HUDEP-2 (cell line): ENCODE measurements at regions not wholly inside any gene's neighbourhood (a gene's known extent, or its start where the extent isn't known, plus 50 kb on each side); places are given as distances from the start of the nearest gene placed in this dataset.

Experiments
- DNase-seq, 76 experiments: peaks; one replicate each; lab custom pipeline; 2025; ENCODE audit not compliant: unreplicated experiment in 76 of 76; lab: John Stamatoyannopoulos, UW

DNA sequence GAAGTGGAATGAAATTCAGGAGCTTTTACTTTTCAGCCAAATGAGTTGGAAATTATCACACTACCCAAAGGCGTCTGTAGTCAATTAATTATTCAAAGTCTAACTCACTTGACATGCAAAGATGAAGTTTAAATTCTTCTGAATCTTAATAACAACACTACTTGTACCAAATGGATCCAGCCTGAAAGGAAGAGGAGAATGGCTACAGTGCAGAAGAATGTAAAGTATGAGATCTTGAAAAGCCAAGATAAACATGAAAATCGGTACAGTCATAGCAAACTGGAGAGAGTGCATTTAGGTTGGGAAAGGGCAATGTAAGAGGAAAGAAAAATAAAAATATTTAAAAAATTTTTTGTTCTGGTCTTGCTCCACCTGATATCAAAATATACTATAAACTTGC, 195.5 kb downstream of the SIM1 start:
- DNase-seq, result no peak

DNA sequence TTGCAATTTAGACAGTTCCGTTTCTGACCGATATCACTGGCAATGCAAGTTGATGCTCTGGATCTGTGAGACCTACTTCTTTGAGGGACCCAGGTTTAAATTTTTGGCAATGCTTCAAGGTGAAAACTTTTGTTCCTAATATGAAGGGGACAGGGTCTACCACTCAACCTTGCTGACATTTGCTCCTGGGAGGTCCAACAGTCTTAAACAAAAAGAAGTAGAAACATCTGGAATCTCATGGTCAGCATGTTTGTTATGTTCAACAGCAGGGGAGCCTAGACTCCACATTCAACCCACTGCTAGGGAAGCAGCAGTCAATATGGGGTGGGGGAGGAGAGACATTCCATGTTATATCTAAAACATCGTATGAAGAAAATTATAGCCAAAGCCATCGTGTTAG, 196.4 kb downstream of the SIM1 start:
- no peak for DNase-seq

DNA sequence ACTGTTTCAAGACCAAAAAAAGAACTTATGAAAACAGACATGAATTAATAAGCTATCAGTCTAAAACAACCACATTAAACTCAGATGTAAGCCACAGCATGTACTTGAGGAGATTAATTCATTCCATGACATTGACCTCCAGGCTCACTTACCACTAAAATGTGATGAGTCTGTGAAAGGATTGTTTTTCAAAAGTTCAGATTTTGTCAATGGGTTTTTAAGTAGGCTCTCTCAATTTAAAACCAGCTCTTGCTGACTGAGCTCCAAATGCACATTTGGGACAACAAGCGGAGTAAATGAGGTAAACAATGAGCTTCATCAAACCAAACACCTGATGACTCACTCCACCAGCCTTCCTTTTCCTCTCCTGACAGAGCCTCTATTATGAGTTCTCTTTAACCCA, 197.0 kb downstream of the SIM1 start:
- no peak for DNase-seq

DNA sequence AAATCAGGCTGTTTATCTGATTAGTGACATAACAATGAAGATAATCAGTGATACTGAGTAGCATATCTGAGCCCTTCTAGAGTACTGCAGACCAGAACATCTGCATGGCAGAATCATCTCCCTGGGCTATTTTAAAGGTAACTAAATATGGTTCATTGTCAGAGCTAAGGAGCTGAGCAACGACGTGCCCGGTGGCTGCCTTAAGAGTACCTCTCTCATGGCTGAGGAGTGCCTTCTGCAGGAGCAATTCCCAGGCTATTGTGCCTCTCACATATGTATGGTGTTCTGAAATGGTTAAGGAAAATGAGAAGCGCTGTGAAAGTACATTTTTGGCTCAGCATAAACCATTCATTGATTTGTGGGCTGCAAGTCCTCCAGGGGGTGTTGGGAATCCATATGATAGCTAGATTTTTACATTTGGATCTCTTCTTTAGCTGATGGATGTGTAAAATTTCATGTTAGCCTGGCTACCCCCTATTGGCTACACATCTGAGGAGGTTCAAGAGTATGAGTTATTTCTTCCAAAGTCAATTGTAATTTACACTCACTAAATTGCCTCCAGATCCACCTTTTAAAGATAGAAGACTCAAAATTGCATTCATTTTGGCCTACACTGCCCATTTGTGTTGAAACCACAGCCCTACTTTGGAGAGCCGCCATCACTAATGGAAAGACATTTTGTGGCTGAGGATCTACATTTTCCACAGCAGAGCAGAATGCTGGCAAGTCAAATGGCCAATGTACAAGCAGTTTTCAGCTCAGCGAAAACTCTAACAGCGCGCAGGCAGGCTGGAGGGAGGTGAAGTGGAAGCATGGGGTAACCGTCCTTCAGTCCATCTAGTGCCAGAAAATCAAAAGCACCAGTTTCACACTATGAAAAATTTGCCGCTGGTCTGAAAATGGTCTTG, 198.0 kb downstream of the SIM1 start:
- no peak for DNase-seq

DNA sequence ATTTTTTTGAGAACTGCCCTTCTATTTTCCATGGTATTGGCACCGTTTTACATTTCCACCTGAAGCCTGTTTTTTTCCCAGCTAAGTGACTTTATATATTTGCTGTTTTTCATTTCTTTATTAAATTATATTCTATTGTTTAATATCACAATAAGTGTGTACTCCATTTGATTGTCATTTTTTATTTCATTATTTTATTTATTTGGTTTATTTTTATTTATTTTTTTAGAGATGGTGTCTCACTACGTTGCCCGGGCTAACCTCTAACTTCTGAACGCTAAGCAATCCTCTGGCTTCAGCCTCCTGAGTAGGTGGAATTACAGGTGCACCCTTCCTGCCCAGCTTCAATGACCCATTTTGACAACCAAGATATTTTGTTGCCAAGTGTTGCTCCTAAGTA, 202.6 kb downstream of the SIM1 start:
- no peak for DNase-seq

DNA sequence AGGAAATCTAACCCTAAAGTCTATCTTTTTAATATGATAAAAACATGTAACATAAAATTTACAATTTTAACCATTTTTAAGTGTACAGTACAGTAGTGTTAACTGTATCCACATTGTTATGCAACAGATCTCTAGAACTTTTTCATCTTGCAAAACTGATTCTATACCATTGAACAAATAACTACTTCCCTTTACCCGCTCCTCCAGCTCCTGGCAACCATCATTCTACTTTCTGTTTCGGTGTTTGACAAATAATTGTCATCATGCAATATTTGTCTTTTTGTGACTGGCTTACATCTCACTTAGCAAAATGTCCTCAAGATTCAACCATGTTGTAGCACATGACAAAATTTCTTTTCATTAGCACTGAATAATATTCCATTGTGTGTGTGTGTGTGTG, 203.2 kb downstream of the SIM1 start:
- no peak for DNase-seq

DNA sequence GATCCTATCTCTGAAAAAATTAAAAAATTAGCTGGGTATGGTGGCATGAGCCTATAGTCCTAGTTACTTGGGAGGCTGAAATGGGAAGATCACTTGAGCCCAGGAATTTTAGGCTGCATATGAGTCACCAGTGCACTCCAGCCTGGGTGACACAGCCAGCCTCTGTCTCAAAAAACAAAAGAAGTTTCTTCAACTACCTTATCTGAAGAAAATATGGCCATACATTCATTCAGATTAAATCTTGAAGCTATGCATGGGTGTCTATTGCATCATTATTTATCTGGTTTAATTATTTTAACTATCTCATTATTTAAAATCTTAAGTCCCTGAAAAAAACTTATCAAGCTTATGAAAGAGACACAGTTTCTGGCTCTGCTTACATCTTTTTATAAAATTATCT, 204.1 kb downstream of the SIM1 start:
- no peak for DNase-seq

DNA sequence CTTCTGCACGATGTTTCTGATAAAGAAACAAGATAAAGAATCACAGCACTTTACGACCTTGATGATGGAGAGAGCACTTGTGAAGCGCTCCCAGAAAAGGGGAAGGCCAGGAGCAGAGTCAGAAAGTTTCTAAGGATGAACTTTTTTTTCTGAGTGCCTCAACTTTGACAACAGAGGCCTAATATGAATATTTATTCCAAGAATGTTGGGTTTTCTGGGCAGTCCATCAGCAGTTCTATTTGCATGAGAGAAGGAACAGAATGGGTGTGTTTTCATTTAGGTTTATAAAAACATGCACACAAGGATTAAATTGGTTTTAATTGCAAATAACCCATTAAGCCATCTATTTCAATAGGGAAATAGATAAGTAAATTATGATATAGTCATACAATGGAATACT, 204.9 kb downstream of the SIM1 start:
- no peak for DNase-seq

DNA sequence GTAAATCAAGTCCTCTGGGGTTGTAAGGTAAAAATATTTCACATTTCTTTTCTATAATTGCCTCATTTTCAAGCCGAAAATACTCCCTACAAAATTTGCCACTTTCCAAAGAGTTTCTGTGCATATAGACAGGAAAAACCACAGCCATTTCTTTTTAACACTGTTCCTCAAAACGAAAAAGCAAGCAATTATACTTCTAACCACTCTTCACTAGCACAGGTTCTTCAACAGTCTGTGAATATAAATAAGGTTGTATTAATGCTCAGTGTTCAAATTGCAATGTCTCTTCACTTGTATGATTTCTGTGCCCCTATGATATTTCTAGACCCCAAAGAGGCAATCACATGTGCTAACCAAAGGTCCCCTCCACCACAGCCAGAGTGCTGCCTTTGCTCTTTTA, 206.0 kb downstream of the SIM1 start:
- DNase-seq, result no peak

DNA sequence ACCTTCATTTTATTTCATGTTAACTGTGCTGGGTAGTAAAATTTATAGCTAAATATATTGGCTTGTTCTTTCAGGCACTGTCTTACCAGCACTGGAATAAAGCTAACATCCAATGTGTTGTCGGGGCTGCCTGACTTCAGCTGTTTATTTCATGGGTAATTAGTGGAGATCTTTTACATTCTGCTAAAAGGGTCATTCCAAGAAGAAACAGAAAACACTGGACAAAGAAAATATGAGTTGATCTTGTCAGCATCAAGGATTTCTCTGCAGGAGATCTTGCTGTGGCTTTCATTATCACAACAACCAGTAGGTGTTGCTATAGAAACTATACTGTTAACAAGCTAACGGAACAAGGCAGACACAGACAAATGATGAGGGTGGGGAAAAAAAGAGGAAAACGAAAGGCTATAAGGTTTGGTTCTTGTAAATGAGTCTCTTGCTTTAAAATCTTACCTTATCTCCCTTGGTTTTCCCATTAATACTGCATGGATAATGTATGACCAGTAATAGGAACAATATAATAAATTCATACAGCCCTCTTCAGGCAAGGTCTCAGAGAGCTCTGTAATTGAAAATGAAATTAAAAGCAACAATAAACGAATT, 206.8 kb downstream of the SIM1 start:
- peak in 35 of 76 experiments; percentile 7 to 87 (median 57) for DNase-seq

DNA sequence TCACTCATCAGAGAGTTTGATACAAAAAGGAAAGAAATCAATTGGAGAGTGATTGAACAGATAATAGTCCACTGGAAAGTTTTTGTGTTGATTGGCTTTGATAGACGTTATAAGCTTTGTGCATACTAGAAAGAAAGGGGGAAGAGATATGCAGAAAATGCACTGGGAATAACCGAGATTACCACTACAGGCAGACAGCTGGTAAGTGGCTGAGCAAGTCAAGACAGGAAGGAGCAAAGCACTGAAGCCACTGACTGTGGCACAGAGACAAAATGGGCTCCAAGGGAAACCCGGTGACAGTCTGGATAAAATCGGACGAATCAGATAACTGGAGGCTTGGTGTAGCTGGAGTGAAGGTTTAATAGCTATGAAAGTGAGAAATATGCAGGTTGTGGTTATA, 209.0 kb downstream of the SIM1 start:
- no peak for DNase-seq

DNA sequence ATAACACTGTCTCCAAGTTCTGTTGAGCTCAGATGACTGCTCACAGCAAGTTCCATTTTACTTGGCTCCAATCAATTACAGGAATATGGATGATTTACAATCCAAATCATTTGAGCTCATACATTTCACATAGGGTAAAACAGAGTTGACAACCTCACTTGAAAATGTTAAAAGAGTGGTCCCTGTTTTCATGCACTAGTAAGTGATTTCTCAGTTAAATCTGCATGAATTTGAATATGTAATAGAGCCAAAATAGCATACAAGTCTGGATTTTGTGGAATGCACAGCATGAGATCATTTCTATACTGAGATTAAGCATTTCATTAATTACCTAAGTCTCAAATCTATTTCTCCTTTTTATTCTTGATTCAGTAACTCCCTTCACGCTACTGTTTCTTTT, 217.6 kb downstream of the SIM1 start:
- no peak for DNase-seq

DNA sequence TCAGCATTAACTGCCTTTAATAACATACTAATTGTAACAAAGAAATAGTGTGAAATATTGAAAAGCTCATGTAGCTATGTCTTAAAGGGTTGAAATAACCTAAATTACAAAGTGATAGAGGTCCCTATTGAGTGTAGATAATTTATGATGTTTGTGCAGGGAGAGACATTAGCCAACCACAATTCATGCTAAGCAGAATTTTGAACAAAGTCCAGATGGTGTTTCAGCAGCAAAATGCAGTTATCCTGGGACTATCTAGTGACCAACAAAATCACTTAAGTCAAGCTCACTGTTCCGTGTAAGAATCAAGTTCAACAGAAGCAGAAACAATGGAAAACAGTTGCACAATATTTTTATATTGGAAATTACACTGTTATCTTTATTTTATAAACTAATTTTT, 218.5 kb downstream of the SIM1 start:
- DNase-seq, result no peak

DNA sequence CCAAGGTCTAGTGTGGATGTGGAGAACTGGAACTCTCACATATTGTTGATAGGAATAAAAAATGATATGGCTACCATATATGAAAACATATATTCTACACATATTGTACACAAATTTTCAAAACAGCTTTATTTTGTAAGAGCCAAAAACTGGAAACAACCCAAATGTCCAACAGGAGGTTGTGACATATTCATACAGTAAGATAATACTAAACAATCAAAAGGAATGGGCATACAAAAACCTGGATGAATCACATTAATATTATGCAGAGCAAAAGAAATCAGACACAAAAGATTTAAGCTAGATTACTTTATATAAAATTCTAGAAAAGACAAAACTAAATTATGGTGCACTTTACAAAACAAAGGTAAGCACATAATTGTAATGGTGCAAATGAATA, 223.9 kb downstream of the SIM1 start:
- DNase-seq, result no peak

DNA sequence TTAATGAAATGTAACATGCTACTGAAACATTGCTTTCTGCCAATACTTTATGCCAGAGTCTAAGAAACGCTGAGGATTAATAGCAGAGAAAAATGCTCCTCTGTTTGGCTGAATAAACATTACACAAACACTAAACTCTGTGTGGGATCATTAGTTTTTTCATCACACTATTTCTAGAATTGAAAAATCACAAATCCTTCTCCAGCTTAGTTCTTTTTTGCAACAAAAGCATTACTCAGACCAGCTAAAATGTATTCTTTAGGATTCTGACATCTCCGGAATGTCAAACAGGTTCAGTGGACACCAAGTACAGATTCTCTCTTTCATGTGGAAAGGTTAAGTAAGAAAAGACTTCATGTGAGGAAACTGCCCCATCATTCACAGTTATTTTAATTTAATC, 226.9 kb downstream of the SIM1 start:
- DNase-seq, result no peak

DNA sequence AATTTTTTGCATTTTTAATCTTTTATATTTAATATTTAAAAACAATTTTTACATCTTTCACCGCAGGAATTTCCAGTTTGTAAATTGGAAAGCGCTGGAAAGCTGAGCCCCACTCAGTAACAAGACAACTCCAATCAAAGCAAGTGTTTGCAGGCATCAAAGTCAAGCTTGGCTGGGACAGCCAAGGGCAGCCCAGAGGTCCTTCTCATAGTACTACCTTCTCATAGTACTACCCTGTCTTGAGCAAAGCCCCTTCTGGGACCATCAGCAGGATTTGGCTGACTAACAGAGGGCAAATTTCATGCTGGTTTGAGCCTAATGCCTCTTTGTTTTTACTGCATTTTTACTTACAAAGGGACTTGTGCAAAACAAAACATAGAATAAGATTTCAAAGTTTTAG, 228.3 kb downstream of the SIM1 start:
- no peak for DNase-seq

DNA sequence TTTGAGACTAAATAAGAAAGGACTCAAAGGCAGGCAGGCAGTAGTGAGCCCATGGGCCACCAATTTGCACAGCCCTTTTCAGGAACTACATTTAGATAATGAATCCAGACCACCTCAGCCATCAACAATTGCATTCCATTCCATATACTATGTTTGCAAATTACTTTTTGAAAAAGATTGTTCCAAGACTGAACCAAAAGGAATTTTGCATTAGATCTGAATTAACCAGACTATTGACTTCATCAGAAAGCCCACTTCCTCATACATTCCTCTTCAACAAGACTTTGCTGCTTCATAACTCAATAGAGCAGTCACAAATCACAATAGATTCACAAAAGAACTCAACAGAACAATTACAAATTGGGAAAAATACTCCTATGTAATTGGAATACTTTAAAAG, 229.1 kb downstream of the SIM1 start:
- no peak for DNase-seq

DNA sequence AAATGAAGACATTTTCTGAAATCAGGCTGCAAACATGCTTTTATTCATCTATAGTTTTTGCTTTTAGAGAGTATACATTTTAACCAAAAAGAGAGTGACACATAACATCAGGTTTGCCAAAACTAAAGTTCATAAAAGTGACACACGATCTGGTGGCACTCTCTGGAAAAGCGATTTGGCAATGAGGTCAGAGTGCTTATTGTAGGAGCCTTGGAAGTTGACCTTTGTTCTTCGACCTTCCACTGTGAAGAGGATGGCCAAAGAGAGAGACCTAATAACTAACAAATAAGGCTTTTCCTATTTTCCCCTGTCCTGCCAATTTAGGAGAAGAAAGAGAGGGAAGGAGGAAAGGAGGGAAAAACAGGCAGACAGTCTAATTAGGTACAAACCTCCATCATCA, 230.1 kb downstream of the SIM1 start:
- no peak for DNase-seq

DNA sequence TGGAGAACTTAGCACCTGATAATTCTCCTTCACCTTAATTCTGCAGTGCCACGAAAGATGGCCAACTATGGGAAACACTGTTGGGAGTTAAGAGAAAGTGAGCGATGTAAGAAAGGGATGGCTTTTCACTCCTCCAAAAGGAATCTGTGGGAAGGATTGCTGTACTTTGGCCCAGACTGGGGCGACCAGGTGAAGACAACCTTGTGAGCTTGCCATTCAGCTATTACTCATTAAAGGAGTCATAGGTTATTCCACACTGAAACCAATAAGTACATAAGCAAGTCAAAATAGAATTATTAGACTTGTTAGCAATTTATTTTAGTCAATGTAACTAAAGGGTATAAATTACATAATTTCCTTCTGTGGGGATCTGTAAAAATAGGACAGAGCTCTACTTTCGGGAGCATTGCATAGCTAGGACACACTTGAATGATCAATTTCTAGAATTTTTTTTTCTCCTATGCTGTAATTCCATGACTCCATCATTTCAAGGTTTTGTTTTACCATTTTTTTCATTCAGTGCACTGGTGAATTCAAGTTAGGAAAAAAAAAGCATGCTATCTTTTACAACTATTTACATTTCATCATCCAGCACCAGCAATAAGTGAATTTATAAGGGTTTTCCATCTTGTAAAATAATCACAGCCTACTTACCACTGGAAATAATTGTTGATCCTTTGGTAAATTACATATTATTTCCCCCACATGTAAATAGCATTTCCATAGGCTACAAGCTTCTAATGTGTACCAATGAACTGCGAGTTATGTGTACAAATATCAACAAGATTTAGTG, 231.7 kb downstream of the SIM1 start:
- DNase-seq, result no peak

DNA sequence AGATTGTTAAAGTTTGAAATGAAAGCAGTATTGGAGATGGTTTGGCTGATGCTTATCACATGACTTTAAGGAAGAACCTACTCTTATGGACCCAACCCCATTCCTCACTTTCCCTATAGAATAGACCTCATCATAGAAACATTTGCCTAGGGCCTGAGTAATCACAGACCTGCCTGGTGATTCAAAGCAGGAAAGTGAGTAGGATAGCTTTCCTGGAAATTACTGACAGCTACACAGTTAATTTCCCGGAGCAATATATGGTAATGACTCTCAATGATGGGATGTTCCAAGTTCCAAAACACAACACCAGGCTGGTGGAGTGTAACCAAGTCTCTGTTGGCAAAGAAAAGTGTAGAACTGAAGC, 233.8 kb downstream of the SIM1 start:
- DNase-seq, result no peak

DNA sequence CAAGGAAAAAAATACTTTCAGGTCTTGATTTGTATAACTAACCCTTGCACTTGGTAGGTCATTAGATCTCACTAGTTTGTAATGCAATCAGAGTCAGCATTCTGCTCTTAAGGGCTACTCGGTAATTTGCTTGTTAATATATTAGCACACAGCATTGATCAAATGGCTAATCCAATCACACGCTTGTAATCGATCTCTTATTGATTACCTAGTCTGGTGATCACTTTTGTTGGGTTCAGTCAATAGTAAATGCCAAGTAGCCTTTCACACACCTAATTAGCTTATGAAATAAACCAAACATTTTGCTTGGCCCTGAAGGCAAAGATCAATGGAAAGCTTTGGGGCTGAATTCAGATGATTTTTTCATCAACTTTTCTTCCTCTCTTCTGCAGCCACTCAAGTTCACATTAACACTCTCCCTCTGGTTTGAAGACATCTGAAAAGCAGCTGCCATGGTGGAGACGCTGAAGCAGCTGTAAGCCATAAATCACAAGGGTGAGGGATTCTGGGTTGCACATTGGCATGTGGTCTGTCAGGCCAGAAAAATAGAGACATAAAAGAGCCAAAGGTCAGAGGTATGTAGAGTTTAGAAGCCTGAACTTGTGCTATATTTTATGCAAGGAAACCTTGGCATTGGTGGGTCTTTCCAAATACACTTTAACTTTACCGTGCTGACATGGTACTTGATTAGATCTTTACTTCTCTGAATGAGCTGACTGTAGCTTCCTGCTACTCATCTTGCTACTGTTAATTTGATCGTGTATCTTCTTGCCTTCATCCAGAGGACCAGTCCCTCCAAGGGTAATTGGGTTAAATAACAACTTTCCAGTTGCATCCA, 234.4 kb downstream of the SIM1 start:
- no peak for DNase-seq
